NK-92 treated with Interleukin-12 subunit alpha and Interleukin-12 subunit beta, amount 100 ng/mL, for 24 hours (cell line): ENCODE measurements at regions not wholly inside any gene's neighbourhood (a gene's known extent, or its start where the extent isn't known, plus 50 kb on each side); places are given as distances from the start of the nearest gene placed in this dataset.
"Not testable (repeated sequence)": the region's sequence is repeated elsewhere in the genome, so short reads cannot be mapped to it uniquely, and the experiment has no call there.

Source experiments
- DNase-seq: peaks from one replicate; lab custom pipeline; 2025; lab: John Stamatoyannopoulos, UW

- DNase-seq: no peak
These were observed 269.7 kb upstream of the ASIC2 start for GRCh38 chr17:33562792-33563191.

DNA sequence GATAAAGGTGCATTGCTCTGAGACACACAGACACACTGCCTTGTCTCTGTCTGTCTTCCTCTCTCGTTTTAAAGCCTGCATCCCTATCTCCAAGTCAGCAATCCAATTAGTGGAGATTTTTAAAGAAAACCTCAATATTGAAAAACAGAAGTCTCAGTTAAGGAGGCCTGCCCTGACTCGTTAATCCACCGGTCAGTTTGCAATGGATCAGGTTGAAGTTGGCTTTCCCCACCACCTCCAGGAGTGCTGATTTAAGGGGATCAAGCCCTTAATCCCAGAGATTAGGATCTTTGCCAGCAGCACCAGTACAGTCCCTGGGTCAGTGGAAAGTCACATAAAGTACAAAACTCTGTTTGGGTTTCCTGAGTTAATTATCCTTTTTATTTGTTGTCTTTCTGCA is 271.1 kb upstream of the ASIC2 start:
- DNase-seq: no peak

- DNase-seq: no peak
These were observed 274.1 kb upstream of the ASIC2 start for GRCh38 chr17:33567223-33567622.

DNA sequence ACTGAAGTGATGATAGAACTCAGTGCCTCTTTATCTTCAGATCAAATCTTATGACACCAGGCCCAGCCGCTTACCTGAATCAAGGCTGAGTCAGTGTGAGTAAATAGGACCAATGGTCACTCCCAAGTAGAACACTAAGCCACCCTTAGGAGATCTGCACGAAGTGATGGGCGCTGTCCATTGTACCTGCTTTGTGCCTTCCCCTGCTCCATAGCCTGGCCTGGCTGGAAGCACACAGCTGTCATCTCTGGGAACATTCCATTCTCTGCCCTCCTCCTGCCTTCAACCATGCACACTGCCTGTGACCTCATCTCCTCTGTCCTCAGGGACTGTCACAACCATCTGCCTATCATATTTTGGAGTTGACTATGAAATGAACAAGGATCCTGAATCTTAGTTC is 279.5 kb upstream of the ASIC2 start:
- no peak for DNase-seq

DNA sequence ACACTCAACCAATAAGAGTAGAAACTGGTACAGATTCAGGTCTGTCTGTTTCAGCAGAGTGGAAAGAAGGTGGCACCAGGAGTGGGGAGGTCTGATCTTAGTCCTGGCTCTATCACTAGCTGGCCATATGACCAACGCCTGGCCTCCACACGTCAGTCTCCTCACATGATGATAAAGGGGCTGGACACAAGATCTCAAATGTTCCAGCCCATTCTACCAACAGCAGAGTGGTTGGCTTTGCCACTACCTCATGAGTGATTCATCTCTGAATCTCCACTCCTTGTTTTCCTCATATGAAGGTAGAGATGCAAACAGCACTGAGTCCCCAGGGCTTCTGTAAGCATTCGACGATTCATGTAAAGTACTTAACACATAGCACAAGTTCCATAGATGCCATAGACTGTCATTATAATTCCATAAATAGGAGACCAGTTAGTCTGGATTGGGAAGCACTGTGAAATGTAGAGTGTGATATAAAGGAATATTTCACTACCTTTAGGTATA is 281.9 kb upstream of the ASIC2 start:
- DNase-seq: no peak

DNA sequence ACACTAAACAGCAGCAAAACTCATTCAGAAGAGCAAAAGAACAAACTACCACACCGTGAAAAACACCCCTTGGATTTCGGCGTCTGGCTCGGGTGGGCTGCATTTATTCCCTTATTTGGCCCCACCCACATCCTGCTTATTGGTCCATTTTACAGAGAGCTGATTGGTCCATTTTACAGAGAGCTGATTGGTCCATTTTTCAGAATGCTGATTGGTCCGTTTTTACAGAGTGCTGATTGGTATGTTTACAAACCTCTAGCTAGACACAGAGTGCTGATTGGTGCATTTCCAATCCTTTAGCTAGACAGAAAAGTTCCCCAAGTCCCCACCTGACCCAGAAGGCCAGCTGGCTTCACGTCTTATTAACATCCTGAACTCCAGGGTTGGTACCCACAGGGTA is 286.6 kb upstream of the ASIC2 start:
- DNase-seq: not testable (repeated sequence)

DNA sequence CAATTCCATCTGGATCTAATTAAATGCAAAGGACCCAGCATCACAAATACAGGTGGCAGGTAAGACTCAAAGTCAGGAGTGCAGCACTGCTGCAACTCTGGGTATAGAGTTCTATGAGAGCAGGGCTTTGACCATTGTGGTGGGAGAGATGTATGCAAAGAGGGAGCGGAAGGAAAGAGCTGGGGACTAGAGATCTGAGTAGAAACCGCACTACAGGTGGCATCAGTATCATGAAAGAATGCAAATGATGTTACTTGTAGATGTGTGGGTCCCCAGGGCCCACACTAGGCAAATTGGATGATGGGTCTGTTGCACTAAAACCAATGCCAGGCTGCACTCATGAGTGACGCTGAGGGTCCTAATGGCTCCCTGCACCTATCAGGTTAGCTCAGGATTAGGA is 287.1 kb upstream of the ASIC2 start:
- DNase-seq: no peak

DNA sequence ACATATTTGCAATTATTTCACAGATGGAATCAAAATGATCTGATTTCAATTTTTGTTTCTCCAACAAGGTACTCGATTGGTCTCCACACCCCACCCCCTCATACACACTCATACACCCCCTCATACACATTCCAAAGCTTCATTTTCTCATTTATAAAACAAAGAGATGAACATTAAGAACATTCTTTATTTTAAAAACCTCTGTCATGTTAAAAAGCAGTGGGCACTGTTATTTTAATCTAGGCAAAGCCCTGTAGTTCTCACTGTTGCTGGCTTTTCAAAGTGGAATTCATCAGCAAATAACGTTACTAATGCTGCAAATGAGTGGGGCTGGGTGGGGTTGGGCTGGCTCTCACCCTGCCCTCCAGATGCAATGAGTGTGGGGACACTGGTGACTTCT is 289.6 kb upstream of the ASIC2 start:
- no peak for DNase-seq

DNA sequence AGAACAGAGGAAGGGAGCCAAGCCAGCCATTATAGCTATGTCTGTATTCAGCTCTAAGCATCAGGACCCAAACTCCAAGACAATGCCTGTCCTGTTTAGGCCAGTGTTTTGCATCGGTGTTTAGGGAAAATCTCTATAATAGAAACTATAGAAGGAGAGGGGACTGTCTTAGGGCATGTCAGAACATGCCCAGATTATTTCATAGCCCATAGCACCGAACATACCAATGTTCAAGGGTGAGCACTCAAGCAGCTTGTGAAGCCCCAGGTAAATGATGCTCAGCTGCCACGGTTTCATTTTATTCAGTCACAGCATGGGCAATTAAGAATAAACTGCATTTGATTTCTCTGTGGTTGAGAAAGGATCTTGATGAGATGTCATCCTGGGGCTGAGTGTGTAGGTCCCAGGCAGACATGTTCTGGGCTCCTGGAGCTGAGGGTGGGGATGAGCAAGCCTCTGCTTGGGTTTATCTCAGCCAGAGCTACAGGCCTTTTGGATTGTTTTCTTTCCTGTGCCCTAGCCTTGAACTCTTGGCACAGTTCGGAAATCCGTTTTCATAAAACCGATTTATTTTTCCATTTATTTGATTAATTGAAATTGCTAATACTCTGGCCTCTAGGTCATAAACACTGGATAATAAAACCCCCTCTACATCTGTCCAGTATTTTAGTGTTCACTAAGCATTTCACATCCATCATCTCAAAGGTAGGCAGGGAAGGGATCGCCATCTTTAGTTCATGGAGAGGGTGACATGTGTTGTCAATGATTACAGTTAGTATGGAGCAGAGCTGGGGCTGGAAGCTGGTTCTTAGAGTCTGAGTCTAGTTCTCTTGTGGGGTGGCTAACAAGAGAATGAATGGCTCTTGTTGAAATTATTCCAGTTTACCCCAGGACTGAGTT is 290.7 kb upstream of the ASIC2 start:
- no peak for DNase-seq

- DNase-seq: no peak
These were observed 300.9 kb upstream of the ASIC2 start for GRCh38 chr17:33593991-33594390.

GRCh38 chr17:33595828-33596227 is 302.7 kb upstream of the ASIC2 start:
- no peak for DNase-seq

DNA sequence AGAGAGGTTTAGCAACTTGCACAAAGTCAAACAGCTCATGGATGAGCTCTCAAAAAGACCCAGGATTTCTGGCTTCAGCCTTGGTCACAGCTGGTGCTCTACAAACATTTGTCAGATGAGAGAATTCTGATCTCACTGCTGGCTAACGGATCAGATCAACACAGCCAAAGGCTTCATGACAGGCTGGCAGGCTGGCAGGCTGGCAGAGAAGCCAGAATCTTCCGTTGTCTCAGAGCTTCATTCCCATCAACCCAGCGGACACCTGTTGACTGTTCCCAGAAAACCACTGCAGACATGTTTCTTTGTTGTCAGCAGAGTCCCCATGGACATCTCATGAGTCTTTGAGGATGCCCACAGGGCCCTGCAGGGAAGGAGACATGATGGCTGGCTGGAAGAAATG is 303.8 kb upstream of the ASIC2 start:
- DNase-seq: no peak

DNA sequence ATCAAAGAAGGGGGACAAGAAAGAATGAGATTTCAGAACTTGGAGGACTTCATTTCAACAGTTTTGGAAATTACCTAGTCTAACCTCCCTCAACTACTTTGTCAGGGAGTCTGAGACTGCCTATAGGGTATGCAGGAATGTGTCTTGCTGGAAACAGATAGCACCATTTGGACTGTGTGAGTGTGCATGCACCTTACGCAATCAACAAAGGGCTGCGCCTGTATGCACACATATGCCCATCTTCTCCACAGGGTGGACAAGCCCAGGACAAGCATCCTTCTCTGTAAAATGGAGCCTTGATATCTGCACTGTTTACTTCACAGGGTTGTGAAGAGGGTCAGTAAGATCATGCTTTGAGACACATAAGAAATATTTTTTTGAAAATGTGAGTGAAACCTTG is 305.7 kb upstream of the ASIC2 start:
- no peak for DNase-seq

GRCh38 chr17:33602981-33603380 is 309.9 kb upstream of the ASIC2 start:
- DNase-seq: no peak

GRCh38 chr17:33603789-33604188 is 310.7 kb upstream of the ASIC2 start:
- no peak for DNase-seq

- DNase-seq: no peak
These were observed 318.4 kb upstream of the ASIC2 start for GRCh38 chr17:33611532-33611931.

DNA sequence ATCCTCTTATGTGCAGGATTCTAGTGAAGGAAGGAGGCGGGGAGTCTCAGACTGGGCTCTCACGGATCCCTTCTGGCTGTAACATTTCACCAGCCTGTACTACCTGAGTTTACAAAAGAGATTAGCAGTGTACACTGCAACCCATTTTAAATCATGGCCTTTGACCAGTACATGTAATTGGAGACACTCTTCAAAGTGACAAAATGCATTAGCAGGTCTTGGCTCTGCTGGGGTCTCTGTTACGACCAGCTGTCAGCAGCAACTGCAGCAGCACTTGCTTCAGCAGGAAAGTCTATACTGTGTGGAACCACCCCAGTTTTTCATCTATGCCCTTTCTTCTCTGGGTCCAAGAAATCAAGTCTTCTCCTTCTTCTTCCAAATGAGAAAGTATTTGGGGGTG is 322.8 kb upstream of the ASIC2 start:
- no peak for DNase-seq

GRCh38 chr17:33623841-33624240 is 330.7 kb upstream of the ASIC2 start:
- no peak for DNase-seq

DNA sequence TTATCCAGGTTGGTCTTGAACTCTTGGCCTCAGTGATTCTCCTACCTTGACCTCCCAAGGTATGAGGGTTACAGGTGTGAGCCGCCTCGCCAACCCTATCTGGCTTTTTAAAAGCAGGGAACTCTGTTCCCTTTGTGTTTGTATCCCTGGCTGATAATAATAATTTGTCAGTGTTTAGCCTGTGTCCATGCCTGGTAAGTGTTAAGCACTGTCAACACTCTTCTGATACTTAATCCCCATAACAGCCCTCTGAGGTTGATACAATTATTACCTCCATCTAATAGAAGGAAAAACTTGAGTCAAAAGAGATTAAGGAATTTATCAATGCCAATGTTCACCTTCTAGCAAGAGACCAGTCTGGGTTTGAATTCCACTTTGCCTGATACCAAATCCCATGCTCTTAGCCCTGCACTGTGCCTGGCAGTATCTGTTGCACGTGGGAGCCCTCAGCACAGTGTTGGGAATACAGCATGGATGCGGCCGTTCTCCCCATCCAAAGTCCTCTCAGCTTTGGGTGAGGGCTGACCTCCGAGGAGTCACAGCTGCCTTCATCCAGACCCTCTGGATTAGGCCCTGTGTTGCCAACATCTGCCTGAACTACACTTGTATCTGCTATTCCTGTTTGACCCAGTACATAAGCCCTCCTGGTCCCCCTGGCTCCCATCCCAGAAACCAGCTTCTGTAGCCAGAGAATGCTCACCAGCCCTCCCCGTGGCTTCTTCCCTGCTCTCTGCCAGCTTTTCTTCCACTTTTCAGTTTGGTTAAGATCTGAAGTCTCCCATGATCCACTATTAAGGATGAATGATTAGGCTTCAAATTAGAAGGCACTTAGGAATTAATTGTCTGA is 335.6 kb upstream of the ASIC2 start:
- no peak for DNase-seq

GRCh38 chr17:33633446-33633845 is 340.4 kb upstream of the ASIC2 start:
- DNase-seq: no peak

DNA sequence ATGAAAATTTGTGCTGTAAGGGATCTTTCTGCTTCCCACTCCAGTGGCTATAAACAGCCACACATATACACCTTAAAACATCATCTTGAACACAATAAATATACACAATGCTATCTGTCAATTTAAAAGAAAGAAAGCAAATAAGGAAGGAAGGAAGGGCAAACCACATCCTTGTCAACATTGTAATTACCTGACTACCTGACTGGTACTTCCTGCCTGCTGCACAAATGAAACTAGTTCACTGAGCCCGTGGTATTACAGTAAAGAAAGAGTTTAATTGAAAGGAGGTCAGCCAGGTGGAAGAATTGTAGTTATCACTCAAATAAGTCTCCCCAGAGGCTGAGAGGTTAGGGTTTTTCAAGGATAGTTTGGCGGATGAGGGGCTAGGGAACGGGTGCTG is 344.4 kb upstream of the ASIC2 start:
- no peak for DNase-seq

DNA sequence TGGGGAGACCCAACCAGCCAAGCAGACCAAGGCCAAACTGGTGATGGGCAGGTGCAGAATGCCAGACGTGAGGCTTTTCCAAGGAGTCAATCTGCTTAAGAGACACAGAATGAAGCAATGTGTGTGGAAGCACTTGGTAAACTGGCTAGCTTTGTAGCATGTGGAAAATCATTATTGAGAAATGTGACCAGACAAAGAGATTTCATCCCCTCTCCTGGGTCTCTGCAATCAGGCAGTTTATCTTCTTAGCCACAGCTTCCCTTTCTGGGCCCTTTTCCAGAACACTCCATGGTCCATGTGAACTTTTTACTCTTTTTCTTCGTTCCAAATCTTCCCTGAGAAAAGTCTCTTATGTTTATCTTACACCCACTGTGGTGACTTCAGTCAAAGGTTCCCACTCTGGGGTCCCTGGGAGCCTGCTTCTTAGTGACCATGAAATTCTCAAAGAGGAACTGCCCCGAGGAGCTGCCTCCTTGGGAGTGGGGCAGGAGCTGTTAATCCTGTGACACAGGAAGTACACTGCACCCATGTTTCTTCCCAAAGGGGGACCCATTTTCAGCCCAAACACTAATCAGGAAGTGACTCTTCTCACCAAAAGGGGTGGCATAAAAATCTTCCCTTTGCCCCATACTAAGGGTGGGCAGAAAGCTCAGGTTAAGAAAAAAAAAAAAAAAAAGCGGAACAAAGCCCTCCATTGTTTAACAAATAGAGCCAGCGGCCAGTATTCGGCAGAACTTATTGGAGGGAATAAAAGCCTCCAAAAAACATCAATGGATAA is 346.2 kb upstream of the ASIC2 start:
- DNase-seq: no peak
